NOMO-1 (cell line): ENCODE measurements at regions not wholly inside any gene's neighbourhood (a gene's known extent, or its start where the extent isn't known, plus 50 kb on each side); places are given as distances from the start of the nearest gene placed in this dataset.

Experiments
- DNase-seq, 2 experiments: peaks; one replicate each; lab custom pipeline; 2025; ENCODE audit not compliant: unreplicated experiment in 2 of 2; lab: John Stamatoyannopoulos, UW

DNA sequence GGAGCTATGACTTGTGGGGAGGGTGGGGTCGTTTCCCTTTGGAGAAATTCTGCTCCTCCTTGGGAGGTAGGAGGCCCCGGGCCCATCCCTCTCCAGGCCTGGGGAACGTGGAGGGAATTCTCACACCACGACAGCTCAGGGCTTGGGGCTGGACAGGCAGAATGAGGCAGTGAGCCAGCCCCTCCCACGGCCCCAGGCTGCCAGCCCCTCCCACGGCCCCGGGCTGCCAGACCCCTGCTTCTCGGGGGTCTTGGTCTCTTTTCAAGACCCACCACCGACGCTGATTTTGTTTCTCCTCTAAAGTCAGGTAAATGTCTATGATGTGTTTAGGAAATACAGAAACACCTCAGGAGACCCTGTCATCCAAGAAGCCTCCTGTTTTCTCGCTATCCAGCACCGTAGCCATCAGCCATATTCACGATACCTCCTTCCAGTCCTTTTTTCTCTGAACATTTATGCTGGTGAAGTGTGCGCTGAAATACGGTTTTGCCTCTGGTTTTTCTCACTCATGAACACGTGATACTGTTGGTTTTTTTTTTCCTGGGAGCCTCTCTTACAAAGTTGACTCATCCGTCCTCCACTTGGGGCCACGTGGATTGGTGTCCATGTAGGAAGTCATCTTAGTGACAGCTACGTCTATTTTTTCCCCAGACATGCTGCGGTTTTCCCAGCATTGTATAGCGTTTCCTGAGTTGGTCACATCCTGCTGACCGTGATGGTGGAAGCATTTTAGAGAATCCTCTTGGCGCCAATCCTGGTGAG, 1219.6 kb downstream of the BRD1 start:
- DNase-seq, result no peak

GRCh38 chr22:48606684-48607307, 1220.9 kb downstream of the BRD1 start:
- no peak for DNase-seq

DNA sequence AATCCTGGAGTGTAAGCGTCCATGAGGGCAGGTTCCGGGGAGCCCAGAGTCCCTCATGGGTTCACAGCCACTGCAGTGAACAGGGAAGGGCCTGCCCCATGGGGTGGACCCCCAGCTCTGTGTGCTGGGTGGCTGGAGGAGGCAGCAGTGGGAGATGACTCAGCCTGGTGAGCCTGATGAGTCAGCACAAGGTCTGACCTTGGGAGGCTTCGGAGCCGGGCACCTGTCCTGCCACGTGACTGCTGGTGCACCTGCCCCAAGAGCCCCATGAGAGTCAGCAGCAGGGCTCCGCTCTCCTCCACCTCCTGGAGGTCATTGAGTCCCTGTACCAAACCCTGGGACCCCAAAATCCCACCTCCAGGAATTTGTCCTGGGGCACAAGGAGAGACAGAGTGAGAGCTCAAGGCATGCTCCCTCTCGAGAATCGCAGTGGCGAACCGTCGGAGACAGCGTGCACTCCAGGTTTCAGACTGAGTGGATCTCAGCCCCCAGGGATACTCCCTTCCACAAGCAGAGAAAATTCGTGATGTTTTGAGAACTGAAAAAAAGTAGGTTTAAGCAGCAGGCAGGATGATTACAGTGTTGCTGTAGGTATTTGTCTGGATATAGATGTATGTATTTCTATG, 1221.7 kb downstream of the BRD1 start:
- no peak for DNase-seq

DNA sequence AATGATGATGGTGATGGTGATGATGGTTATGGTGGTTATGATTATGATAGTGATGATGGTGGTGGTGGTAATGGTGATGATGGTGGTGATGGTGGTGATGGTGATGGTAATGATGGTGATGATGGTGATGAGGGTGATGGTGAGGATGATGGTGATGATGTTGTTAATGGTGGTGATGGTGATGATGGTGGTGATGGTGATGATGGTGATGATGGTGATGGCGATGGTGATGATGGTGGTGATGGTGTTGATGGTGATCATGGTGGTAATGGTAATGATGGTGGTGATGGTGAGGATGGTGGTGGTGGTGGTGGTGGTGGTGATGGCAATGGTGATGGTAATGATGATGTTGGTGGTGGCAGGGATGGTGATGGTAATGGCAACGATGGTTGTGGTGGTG, 1222.5 kb downstream of the BRD1 start:
- no peak for DNase-seq

DNA sequence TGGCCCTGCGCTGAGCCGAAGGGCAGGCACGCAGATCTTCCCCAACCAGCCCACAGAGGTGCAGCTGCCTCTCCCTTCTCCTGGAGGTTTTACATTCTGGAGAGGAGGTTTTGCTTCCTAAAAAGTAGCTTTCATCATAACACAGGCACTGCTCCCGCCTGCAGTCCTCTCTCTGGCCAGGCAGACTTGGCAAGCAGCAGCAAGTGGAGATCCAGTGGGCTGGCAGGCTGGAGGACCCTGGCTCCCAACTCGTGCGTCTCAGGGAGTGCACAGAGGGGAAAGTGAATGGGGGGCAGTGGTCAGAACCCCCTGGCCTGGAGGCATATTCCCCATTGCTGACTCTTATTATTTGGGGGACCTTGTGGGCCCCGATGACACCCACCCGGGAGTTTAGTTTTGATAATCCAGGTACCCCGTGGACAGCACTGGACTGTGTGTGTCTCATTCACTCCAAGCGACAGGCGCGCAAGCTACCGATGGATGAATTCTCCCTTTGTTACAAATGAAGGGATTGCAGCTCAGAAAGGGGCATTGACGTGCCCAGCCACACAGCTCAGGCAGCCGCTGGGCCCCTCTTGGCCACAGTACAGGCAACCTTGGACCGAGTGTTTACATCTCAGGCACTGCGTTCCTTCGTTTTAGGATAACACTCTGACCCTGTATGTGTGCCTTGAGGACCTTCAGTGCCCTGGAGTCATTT, 1223.9 kb downstream of the BRD1 start:
- no peak for DNase-seq

DNA sequence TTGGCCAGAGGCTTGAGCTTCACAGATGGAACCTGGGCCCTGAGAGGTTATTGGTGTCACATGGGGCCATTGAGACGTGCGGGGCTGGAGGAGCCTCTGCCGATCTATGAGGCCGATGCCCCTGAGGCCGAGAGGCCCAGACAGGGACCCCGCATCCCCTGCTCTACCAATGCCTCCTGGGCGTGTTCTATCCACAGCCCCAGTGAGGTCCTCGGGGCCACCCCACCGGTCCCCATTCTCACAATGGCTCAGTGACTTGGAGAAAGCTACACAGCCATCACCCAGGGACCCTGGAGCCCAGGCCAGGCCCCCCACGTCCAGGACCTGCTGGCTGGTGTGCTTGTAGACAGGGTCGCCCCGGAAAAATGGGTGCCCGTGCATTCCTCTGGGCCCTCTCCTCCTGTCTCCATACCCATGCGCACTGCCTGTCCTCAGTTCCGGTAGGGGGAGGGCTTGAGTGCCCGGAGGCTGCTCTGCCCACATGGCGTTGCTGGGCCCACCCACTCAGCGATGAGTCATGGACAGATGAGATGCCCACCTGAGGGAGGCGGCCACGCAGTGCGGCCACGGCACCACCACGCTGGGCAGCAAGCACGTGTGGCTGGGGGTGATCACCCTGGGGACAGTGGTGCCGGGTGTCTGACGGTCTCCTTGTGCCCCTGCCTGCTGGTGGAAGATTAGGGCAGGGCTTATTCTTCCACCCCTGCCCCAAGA, 1224.7 kb downstream of the BRD1 start:
- DNase-seq, result no peak

- DNase-seq, result no peak
Measured at GRCh38 chr22:48600681-48601080, 1227.0 kb downstream of the BRD1 start.

- no peak for DNase-seq
Measured at GRCh38 chr22:48600171-48600570, 1227.5 kb downstream of the BRD1 start.

GRCh38 chr22:48599346-48599745, 1228.3 kb downstream of the BRD1 start:
- no peak for DNase-seq

DNA sequence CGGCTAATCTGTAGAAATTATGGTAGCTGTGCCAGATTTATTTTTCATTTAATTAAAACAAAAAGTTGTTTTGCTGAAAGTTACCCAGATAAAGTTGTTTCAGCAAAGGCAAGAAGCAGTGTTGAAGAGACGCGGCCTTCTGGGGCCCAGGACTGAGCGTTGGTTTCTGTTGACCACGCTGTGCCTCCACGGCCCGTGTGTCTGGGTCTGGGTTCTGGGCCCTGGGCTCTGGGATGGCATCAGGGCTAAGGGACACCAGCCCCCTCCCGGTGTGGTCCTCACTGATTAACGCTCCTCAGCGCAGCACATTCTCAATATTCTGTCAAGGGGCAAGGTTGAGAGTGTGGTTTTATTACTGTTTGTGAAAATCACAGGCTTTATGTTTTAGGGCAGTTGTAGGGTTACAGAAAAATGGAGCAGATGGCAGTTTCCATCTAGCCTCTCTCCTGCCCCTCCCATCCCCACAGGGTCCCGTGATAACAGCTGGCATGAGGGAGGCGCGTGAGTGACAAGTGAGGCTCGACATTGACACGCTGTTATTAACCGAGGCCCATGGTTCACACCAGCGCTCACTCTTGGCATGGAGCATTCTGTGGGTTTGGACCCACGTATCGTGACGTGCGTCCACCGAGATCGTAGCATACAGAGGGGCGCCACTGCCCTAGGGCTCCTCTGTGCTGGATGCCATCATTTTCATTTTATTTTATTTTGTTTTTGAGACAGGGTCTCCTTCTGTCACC, 1231.4 kb downstream of the BRD1 start:
- no peak for DNase-seq

DNA sequence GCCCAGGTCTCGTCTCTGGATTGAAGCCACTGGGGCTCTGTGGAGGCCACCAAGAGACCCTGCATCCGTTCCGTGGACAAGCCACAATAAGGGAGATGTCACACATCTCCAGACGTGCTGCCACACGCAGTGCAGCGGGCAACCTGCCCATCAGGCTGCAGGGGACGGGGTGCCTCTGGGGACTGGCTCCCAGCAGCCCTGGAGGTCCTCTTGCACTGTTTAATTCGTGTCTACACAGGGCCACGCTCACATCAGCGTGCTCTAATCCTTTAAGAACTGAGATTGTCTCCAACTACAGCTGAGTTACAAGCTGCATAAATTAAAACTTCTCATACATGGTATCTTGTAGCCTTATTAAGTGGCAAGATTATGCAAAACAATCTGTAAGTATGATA, 1232.2 kb downstream of the BRD1 start:
- DNase-seq, result no peak

DNA sequence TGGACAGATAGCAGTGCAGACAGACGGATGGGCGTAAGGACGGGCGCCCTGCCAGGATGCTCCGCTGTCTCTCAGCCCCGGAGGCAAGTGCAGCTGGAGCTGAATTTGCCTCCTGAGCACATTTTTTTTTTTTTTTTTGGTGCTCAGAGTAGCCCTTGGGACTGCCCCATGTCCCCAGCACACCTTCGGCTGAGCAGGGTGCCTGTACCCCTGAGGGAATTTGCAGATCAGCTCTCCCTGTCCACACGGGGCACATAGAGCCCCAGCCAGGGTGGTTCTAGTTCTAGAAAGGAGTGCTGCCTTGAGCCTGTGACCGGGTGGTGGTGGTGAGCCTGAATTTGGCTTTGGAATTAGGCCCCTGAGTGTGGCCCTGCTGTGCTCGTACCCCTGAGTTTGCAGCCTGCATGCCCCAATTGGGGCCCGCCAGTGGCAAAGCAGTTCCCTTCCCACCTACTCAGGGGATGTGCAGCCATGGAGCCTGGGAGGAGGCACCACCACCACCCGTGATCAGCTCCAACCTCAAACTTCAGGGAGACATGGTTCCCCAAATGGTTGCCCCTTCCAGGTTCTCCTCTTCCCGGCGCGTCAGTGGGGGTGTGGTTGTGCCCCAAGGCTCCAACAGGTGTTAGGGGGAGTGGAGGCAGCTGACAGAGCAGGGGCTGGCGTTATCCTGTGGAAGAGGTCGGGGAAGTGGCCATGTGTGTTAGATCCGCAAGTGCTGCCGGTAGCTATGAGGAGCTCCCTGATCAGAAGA, 1232.7 kb downstream of the BRD1 start:
- no peak for DNase-seq

- DNase-seq, result no peak
Measured at GRCh38 chr22:48594016-48594756, 1233.5 kb downstream of the BRD1 start.

DNA sequence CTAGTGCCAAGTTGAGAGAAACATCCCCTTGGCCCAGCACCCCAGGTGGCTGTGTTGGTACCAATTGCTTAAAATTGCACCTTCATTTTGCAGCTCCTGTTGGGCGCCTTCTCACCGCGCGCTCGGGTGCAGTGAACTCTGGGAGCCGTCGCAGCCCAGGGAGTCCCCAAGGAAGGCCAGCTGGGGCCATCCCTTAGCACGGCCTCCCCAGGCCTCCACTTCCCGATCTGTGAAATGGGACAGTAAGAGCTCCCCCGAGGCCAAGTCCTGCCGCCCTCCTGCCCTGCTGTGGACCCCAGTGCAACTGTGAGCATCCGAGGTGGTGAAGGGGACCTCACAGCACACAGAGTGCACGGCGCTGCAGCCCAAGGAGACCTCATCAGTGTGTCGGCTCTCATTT, 1234.1 kb downstream of the BRD1 start:
- no peak for DNase-seq

DNA sequence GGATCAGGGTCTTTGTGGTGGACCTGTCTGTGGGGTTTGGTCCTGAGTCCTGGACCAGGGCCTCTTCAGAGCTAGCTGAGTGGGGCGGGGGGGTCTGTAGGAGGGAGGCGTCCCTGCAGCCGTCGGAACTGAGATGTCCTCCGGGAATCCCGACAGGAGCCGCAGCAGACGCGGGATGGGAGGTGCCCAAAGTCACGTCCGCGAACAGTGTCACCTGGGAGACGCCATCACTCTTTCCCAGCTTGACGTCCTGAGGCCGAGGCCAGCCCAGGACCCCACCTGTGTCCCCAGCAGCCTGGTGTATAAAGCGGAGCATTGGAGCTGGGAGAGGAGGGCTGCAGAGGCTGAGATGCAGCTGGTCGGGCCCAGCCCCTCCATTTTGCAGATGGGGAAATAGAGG, 1234.7 kb downstream of the BRD1 start:
- DNase-seq, result no peak

- no peak for DNase-seq
Measured at GRCh38 chr22:48592488-48592887, 1235.2 kb downstream of the BRD1 start.

DNA sequence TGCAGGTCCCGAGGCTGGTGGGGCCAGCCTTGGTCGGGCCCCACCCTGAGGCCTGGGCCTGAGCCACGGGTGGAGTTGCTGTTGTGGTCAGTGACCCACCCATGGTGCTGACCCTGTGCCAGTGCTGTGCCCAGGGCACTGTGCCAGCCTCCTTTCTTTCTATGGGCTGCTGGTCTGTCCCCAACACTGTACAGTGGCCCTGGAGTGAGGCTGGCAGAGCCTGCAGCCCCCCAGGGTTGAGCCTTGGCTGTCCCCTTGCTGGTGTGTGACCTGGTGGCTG, 1235.7 kb downstream of the BRD1 start:
- DNase-seq, result no peak

DNA sequence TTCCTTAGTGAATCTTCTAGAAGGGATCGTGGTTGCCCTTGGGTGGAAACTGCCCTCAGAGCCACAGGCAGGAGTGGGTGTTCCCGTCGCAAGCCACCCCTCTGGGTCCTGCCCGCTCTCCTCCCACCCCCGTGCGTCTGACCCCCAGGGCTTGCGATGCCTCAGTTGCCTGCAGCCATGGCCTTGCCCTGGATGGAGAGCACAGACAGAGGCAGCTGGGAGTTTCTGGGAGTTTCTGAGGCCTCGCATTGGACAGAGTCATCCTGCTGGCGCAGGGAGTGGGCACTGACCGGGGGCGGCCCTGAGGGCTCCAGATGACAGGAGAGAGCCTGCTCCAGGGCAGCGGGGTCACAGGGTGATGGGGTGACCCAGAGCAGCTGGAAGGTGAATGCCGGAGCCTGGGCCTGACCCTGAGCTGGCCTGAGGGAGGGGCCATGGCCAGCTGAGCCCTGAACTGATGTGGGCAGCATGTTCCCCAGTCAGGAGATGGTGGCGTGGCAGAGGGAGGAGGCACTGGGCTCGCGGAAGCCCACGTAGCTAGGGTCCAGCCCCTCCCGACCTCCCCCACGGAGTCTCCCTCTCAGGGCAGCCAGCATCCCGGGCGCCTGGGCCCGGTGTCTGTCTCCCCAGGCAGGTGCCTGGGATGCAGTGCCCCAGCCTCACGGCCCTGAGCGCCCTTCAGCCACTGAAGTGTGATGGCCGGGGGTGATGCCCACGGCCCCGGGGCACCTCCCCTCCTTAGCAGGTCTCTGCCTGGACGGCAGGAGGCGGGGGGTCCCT, 1236.2 kb downstream of the BRD1 start:
- DNase-seq, result no peak
